HG03159 (cell line): ENCODE measurements at regions not wholly inside any gene's neighbourhood (a gene's known extent, or its start where the extent isn't known, plus 50 kb on each side); places are given as distances from the start of the nearest gene placed in this dataset.

Source experiments
- ATAC-seq: cut with Tn5 transposase; IDR thresholded peaks from one replicate; pipeline ENCODE4 v1.9.1; 2021; ENCODE audit warnings: mild to moderate bottlenecking, moderate library complexity; ENCODE audit not compliant: unreplicated experiment

DNA sequence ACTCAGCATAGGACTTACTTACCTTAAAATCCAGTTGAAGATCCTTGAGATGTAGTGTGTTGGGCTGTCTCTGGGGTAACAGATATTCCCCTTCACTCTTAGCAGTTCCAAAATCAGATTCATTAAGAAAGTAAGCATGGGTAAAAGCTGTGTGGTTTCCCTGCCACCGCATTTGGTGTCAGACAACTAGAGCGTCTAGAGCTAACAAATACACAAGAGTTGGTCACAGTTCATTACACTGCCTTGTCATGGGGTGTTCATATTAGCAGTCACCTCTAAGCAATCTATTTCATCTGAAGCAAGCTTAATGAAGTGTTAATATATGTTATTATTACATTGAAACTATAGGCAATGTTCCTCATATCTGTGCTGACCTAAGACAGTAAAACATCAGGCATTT lies 342.8 kb downstream of the PPARGC1A start:
- ATAC-seq = no peak

DNA sequence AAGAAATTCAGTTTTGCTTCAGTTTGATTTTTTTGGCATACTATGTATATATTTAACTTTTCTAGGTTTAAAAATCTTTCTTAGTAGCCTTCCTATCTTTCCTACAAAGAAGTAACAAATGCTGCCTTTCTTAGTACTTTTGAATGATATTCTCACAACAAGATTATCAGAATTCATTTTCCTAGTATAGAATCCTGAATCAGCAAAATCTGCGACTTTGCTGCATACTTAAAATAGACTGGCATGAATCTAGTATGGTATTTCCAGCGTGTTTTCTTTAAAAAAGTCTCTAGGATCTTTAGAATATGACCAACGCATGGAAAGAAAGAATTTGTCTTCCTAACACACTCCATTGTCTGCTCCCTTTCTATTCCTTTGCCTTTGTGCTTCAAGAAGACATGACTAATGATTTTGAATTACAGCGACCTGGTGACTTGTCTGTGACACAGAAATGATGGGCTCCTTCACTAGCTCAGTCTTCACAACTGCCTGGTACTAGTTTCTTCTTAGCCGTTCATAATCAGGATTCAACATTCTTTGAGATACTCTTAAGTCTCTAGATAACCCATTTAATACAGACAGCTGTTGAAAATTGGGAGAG lies 349.8 kb downstream of the PPARGC1A start:
- ATAC-seq = no peak

GRCh38 chr4:23533859-23534258 lies 356.0 kb downstream of the PPARGC1A start:
- ATAC-seq = no peak

DNA sequence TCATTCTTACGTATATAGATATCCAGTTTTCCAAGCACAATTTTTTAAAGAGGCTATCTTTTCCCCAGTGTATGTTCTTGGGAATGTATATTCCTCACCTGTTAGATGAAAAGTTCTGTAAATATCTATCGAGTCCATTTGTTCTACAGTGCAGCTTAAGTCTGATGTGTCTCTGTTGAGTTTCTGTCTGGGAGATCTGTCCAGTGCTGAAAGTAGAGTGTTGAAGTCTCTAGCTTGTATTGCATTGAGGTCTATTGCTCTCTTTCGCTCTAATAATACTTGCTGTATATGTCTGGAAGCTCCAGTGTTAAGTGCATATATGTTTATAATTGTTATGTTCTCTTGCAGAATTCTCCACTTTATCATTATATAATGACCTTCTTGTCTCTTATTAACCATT lies 373.1 kb downstream of the PPARGC1A start:
- no peak for ATAC-seq

DNA sequence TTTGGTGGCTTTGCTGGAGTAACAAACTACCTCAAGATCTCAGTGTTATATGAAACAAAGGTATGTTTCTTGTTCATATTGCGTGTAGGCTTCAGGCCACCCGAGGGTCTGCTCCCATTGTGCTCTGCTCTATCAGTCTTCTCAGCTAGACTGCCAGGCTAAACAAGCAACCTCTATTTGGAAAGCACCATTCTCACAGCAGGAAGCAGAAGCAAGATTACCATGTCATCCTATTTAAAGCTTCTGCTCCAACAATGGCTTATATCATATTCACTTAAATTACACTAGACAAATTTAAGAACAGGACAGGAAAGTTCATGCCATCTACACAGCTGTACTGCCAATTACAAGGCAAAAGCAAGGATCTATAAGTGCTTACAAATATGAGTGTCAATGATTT lies 385.8 kb downstream of the PPARGC1A start:
- no peak for ATAC-seq

- no peak for ATAC-seq
These were observed 388.9 kb downstream of the PPARGC1A start for GRCh38 chr4:23500894-23501449.

GRCh38 chr4:23485801-23486200 lies 404.0 kb downstream of the PPARGC1A start:
- ATAC-seq = no peak

- ATAC-seq = no peak
These were observed 405.2 kb downstream of the PPARGC1A start for GRCh38 chr4:23484689-23485088.

GRCh38 chr4:23483320-23483960 lies 406.4 kb downstream of the PPARGC1A start:
- no peak for ATAC-seq

GRCh38 chr4:23481566-23481965 lies 408.3 kb downstream of the PPARGC1A start:
- no peak for ATAC-seq

- no peak for ATAC-seq
These were observed 411.9 kb downstream of the PPARGC1A start for GRCh38 chr4:23477905-23478304.

DNA sequence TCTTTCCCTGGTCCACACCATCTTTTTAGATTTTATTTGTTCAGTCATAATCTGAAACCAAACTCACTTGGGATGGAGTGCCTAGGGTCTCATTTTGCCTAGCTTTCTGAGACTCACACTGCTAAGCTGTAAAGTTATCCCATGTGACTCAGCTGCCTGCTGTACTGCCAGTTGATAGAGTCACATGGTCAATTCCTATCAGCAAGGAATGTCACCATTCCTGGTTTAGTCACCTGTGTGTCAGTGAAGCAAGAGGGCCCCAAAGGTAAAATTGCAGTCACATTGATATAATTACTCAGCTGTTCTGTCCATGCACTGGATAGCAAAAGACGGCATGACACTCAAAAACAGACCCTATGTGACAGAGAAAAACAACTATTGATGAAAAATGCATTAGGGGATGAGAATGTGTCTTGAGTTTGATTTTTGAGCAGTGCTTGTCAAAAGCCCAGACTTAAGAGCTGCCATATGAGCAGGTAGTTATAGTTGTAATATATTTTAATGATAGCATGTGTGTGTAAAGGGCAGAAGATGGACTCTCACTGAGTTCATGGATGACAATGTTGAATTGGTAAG lies 413.2 kb downstream of the PPARGC1A start:
- no peak for ATAC-seq

GRCh38 chr4:23463071-23463470 lies 426.8 kb downstream of the PPARGC1A start:
- no peak for ATAC-seq

DNA sequence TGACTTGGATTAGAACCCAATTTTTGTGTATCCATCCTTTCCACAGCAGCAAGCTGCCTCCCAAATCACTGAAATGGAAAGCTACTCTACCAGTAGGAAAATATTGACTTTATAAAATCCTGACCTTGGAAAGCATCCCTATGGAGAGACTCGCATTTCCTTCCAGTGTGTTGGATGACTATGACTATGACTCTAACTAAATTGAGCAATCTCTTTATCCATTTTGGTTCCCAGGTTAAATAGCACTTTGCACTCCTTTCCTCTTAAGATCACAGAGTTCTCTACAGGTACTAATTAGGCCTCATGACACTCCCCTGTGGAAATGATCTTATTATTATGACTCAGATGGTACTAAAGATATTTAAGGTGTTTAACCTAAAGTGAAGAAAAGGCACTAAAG lies 431.8 kb downstream of the PPARGC1A start:
- no peak for ATAC-seq

- ATAC-seq = no peak
These were observed 433.0 kb downstream of the PPARGC1A start for GRCh38 chr4:23456864-23457263.

- ATAC-seq = no peak
These were observed 434.2 kb downstream of the PPARGC1A start for GRCh38 chr4:23455456-23456158.

DNA sequence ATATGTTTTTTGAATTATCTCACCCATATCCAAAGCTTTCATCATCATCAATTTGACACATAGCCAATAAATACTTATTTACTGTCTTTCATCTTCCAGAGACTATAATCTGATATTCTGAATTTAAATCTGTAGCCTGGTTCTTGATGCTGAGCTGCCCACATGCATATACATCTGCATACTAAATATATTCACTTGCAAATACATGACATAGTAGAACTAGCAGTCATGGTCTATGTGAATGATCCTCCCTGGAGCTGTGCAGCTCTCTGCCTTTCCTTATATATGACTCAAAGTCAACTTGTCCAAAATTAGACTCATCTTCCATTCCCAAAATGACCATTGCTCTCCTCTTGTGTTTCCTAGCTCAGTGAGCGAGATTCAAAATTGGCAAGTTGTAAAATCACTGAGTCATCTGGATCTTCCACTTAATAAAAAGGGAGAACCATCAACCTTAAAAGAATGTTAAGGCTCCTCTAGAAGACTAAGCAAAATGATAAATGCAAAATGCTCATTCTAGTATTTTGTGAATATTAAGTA lies 448.2 kb downstream of the PPARGC1A start:
- no peak for ATAC-seq

GRCh38 chr4:23438764-23439163 lies 451.1 kb downstream of the PPARGC1A start:
- no peak for ATAC-seq

DNA sequence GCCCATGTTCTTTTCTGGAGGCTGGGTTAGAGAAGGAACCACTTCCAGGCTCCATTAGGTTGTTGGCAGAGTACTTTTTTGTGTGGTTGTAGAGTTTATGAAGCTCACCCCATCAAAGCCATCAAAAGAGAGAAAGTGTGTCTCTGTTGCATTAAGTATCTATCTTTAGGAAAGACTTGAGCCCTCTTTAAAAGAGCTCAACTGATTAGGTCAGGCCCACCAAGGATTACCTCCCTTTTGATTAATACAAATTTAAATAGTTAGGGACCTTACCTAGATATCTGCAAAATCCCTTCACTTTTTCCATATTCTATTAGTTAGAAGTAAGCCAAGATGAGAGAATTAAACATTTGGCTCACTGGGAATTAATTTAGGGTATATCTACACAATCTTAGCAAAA lies 460.4 kb downstream of the PPARGC1A start:
- ATAC-seq = no peak

DNA sequence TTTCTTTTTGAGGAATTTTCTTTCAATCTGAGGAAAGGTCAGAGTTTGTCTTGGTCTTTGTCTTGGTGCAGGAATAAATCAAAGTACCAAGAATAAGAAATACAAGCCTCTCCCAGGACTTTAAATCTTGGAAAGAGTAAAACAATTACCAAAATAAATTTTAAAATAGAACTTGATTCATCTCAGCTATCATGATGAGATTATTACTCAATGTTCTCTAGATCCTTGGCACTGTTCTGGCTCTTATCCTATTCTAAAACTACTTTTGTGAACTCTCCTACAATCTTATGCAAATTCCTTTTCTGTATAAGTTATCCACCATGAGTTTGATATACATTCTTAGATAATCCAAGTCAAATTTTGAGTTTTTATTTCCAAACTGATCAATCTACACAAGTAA lies 464.3 kb downstream of the PPARGC1A start:
- no peak for ATAC-seq

- ATAC-seq = no peak
These were observed 466.3 kb downstream of the PPARGC1A start for GRCh38 chr4:23423540-23423939.
